ENCODE measurements at regions not wholly inside any gene's neighbourhood (a gene's known extent, or its start where the extent isn't known, plus 50 kb on each side); places are given as distances from the start of the nearest gene placed in this dataset.

DNA sequence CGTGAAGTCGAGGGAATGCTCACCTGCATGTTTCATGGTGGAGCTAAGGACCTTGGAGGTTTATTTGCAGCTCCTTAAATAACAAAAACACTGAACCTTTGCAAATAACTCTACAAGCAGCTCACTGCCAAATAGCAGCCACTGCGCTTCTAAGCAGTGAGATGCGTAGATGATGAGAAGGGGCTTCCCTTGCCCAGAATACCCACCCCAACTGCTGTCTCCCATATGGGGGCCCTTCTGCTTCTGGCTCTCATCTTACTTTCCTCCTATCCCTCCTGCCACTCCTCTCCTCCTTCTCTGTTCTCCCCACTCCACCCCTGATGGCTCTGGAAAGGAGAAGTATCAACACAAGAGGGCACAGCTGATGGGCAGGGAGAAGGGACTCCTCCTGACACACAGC is 193.3 kb upstream of the SSTR4 start:
- TF ChIP-seq CTCF (IDR thresholded peaks at IDR 0.05), result no peak
- TF ChIP-seq EZH2 (IDR thresholded peaks at IDR 0.05; ENCODE audit: borderline replicate concordance, insufficient read depth, low read depth, low read length, poor library complexity, severe bottlenecking), result no peak
